HL-60/S4 treated with retinoic acid at 250 ng/mL for 4 days and 3 days (cell line): ENCODE measurements at regions not wholly inside any gene's neighbourhood (a gene's known extent, or its start where the extent isn't known, plus 50 kb on each side); places are given as distances from the start of the nearest gene placed in this dataset.

Source experiments
- in situ Hi-C: fragments of 300-500 bp; cut with MboI; formaldehyde crosslinking; loops from 2 replicates; pipeline ENCODE4 v1.7.0; 2022; ENCODE audit warnings: low sequenced_read_pairs

DNA sequence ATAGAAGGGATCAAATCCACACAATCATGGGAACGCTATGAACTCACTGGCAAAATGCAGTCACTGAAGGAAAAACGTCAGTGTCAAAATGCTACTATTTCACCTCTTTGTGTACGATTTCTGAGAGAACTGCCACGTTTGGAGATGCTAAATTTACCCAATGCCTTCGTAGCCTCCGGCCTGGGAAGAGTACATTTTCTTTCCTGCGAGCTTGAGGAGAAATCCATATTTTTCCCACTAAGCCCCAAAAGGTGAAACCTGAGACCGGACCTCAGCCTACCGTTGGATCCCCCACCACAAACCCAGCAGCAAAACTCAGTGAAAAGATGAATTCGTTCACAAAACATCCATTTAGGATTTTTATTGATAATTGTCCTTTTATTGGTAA lies 131.7 kb downstream of the GPX5 start:
- in situ Hi-C loops: no loop called here

- in situ Hi-C loops: no loop called here
Observed at GRCh38 chr6:28657769-28658465, 132.2 kb downstream of the GPX5 start.

DNA sequence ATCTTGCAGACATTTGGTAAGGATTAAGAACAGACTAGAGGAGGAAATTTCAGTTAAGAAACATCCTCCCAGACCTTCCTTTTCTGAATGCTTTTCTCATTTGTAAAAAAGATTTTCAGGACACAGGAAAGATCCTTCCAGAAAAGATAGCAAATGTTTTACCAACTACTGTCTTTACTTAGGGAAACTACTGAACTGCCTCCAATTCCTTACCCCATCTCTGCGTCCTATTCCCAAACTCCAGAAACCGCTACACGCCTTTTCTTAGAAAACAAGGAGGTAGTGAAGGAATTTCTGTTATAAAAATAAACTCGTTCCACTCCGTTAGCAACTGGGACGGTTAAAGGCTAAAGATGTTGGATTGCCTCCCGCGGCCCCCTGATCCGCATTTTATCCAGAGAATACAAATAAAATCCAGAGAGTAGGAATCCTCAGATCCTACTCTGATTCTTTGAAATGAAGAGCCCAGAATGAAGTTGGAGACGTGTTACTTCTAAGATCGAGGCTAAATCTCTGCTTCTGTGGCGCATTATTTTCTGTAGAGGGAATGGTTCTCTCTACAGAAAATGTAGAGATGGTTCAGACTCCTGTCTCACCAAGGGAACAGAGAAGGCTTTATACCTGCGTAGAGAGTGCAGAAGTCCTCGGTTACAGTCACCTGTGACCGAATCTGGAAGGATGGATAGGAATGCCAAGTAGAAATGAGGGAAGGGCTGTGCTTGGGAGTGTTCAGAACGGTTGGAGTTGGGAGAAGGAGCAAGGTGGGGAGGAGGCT lies 133.0 kb downstream of the GPX5 start:
- in situ Hi-C loops: no loop called here

DNA sequence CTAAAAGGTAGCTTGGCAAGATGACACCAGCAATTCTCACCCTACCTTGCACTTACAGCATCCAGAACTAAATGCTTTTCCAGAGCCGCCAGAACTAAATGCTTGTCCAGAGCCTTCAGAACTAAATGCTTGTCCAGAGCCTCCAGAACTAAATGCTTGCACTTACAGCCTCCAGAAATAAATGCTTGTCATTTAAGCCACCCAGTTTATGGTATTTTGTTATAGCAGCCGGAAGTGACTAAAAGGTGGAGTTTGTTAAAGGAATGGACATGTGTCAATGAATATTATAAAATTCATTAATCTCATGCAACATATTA lies 133.5 kb downstream of the GPX5 start:
- in situ Hi-C loops: no loop called here

DNA sequence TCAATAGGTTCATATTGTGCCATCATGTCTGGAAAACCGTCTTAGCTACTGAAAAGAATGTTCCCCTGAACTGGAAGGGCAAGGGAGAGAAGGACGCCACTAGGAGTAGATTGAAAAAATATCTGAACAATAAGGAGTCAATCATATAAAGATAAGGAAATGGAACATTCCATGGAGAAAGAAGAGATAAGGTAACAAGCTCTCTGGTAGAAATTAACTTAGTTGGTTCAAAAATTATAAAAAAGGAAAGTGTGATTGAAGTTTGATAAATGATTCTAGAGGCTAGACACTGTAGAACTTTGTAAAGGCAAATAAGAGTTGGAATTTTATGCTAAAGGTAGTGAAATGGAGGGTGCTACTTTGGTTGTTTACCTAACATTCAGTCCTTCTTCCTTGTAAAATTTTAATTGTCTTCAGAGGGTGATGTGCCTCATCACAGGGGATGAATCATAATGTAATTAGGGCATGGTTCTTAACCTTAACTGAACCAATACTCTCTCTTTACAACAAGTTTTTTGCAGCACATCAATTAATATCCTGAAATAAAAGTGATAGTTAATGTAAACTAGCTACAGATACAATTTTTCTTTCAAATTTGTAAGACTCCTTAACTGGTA lies 135.5 kb downstream of the GPX5 start:
- in situ Hi-C loops: no loop called here

- in situ Hi-C loops: no loop called here
Observed at GRCh38 chr6:28664870-28665396, 139.3 kb downstream of the GPX5 start.

DNA sequence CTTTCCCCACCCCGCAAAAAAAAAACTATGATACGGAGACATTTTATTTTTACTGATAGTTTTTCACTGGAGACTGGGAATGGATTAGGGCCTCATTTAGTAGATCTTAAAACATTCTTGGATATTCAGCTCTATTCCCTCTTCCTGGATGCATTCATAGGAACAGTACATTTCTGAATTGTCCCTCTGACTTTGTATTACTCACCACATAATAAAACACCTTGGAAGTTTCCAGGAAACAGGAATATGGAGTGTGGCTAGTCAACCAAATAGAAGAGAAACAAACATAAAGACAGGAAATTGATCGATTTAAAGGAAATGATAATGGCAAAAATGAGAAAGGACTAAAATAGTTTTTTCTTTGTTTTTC lies 147.7 kb downstream of the GPX5 start:
- in situ Hi-C loops: no loop called here

DNA sequence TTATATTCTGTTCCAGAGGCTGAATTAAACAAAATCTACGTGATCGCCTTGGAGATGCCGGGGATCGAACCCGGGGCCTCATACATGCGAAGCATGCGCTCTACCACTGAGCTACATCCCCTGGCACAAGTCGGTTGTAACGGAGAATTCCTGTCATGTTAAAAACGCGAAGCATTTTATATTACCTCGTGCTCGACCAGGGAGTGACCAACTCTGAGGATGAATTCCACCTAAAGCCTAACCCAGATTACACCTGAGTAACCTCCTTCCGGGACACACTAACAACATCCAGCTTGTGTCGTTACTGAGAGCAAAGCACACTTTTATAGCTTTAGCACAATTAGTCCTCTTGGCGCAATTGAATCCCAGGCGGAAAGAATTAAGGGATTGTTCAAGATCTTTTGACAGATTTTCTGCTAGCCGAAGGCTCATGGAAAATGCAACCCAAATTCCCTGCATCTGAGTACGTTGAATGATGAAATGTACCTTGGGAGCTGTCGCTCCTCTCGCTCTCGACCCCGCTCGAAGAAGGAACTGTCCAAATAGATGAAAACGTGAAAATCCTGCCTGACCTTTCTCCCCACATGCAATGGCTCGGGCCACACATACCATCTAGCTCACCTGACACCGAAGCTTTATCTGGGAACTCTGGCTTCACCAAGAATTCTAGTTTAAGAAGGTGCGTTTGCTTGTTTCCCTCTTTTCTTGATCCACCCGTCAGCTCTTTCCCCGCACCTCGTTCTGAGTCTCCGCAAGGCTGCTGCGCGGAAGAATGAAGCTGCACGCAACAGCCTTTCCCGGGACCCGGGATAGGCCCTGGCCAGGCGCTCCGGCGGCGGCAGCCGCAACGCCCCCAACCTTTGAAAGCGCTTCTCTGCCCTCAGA lies 148.3 kb downstream of the GPX5 start:
- in situ Hi-C loops: no loop called here

DNA sequence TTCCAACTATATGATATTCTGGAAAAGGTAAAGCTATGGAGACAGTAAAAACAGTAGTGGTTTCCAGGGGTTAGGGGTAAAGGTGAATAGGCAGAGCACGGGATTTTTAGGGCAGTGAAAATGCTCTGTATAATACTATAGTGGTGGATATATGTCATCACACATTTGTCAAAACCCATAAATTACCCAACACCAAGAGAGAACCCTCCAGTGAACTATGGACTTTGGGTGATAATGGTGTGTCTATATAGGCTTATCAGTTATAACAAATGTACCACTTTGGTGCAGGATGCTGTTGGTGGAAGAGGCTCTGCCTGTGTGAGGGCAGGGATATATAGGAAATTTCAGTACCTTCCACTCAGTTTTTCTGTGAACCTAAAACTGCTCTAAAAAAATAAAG lies 149.9 kb downstream of the GPX5 start:
- in situ Hi-C loops: loop anchor here (25.0 kb wide), 1 partner anchor 912 kb away; the partner anchor contains the start of gene OR2H2

- in situ Hi-C loops: loop anchor here (25.0 kb wide), 1 partner anchor 905 kb away; the partner anchor contains the start of gene OR2H2
Observed at GRCh38 chr6:28682542-28682941, 156.9 kb downstream of the GPX5 start.

DNA sequence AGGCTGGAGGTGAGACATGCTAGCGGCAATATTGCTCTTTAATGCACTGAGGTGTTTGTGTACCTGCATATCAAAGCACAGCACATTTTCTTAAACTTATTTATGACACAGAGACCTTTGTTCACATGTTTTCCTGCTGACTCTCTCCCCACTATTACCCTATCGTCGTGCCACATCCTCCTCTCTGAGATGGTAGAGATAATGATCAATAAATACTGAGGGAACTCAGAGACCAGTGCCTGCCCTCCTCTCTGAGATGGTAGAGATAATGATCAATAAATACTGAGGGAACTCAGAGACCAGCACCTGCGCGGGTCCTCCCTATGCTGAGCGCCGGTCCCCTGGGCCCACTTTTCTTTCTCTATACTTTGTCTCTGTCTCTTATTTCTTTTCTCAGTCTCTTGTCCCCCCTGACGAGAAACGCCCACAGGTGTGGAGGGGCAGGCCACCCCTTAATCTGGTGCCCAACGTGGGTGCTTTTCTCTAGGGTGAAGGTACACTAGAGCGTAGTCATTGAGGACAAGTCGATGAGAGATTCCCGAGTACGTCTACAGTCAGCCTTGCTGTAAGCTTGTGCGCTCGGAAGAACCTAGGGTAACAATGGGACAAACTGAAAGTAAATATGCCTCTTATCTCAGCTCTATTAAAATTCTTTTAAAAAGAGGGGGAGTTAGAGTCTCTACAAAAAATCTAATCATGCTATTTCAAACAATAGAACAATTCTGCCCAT lies 157.4 kb downstream of the GPX5 start:
- in situ Hi-C loops: loop anchor here (25.0 kb wide), 1 partner anchor 904 kb away; the partner anchor contains the start of gene OR2H2

DNA sequence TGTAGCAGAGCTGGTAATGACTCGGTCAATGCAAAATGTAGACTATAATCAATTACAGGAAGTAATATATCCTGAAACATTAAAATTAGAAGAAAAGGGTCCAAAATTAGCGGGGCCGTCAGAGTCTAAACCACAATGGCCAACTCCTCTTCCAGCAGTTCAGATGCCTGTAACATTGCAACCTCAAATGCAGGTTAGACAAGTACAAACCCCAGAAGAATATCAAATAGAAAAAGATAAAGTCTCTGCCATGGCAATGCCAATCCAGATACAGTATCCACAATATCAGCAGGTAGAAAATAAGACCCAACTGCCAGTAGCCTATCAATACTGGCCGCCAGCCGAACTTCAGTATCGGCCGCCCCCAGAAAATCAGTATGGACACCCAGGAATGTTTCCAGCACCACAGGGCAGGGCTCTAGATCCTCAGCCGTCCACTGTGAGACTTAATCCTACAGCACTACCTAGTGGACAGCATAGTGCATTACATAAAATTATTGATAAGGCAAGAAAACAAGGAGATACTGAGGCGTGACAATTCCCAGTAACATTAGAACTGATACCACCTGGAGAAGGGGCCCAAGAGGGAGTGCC lies 158.4 kb downstream of the GPX5 start:
- in situ Hi-C loops: loop anchor here (25.0 kb wide), 1 partner anchor 903 kb away; the partner anchor contains the start of gene OR2H2

GRCh38 chr6:28685960-28686359 lies 160.3 kb downstream of the GPX5 start:
- in situ Hi-C loops: loop anchor here (25.0 kb wide), 1 partner anchor 901 kb away; the partner anchor contains the start of gene OR2H2

- in situ Hi-C loops: loop anchor here (25.0 kb wide), 1 partner anchor 901 kb away; the partner anchor contains the start of gene OR2H2
Observed at GRCh38 chr6:28686446-28687027, 160.9 kb downstream of the GPX5 start.

- in situ Hi-C loops: loop anchor here (25.0 kb wide), 1 partner anchor 900 kb away; the partner anchor contains the start of gene OR2H2
Observed at GRCh38 chr6:28687309-28687981, 161.8 kb downstream of the GPX5 start.

- in situ Hi-C loops: loop anchor here (10.0 to 25.0 kb wide), 2 partner anchors 323 to 895 kb away; partner anchors contain the start of gene OR2H2
Observed at GRCh38 chr6:28691991-28692390, 166.3 kb downstream of the GPX5 start.

- in situ Hi-C loops: loop anchor here (10.0 to 25.0 kb wide), 2 partner anchors 322 to 894 kb away; partner anchors contain the start of gene OR2H2
Observed at GRCh38 chr6:28693033-28693750, 167.5 kb downstream of the GPX5 start.
